ENCODE measurements at regions not wholly inside any gene's neighbourhood (a gene's known extent, or its start where the extent isn't known, plus 50 kb on each side); places are given as distances from the start of the nearest gene placed in this dataset.

GRCh38 chr7:85510287-85510686 is 323.4 kb upstream of the SEMA3D start:
- WGBS, 2 experiments (ENCODE audit: insufficient coverage in 1 of 2, insufficient read length in 1 of 2): 82 to 92% methylated on average over 2 of the region's 2 CpGs
- peaks cover 4% of the 10 kb centered on the region for H3K4me1 Mint-ChIP-seq
- no peak overlapping the region for H3K27ac Mint-ChIP-seq
- H3K9me3 Mint-ChIP-seq: peaks cover 3% of the 10 kb centered on the region
- Histone ChIP-seq H3K9ac (ENCODE audit: extremely low read depth, low read length, poor library complexity, severe bottlenecking) (no peak overlapping the region), H3K4me1 (ENCODE audit: control insufficient read depth, insufficient read depth, low read length) (no peaks in the 10 kb centered on the region), H3K27ac (ENCODE audit: low read depth, low read length) (no peak overlapping the region), H3K9me3 (ENCODE audit: control insufficient read depth, low read length) (no peaks in the 10 kb centered on the region), H3K36me3 (ENCODE audit: control insufficient read depth, insufficient read depth, low read length) (no peaks in the 10 kb centered on the region), H3K4me3 (ENCODE audit: low read length) (no peak overlapping the region), H3K27me3 (ENCODE audit: control insufficient read depth, insufficient read depth, low read length, poor library complexity, severe bottlenecking) (no peaks in the 10 kb centered on the region)
- H3K36me3 Mint-ChIP-seq (ENCODE audit: low read depth): no peaks in the 10 kb centered on the region
- H3K4me3 Mint-ChIP-seq: no peak overlapping the region
- no peaks in the 10 kb centered on the region for H3K27me3 Mint-ChIP-seq (ENCODE audit: insufficient read depth)
- no peak for TF ChIP-seq CTCF (conservative IDR thresholded peaks at IDR 0.05)
- no peak for DNase-seq

GRCh38 chr7:85509476-85509875 is 322.6 kb upstream of the SEMA3D start:
- Histone ChIP-seq H3K36me3 (ENCODE audit: control insufficient read depth, insufficient read depth, low read length) (no peaks in the 10 kb centered on the region), H3K27ac (ENCODE audit: low read depth, low read length) (no peak overlapping the region), H3K4me1 (ENCODE audit: control insufficient read depth, insufficient read depth, low read length) (no peaks in the 10 kb centered on the region), H3K9ac (ENCODE audit: extremely low read depth, low read length, poor library complexity, severe bottlenecking) (no peak overlapping the region), H3K27me3 (ENCODE audit: control insufficient read depth, insufficient read depth, low read length, poor library complexity, severe bottlenecking) (no peaks in the 10 kb centered on the region), H3K9me3 (ENCODE audit: control insufficient read depth, low read length) (no peaks in the 10 kb centered on the region), H3K4me3 (ENCODE audit: low read length) (no peak overlapping the region)
- Mint-ChIP-seq H3K4me3 (no peak overlapping the region), H3K4me1 (peaks cover 4% of the 10 kb centered on the region), H3K9me3 (peaks cover 3% of the 10 kb centered on the region), H3K27me3 (ENCODE audit: insufficient read depth) (no peaks in the 10 kb centered on the region), H3K27ac (no peak overlapping the region), H3K36me3 (ENCODE audit: low read depth) (no peaks in the 10 kb centered on the region)
- WGBS, 2 experiments (ENCODE audit: insufficient coverage in 1 of 2, insufficient read length in 1 of 2): 92 to 100% methylated on average over 2 of the region's 2 CpGs
- no peak for DNase-seq
- no peak for TF ChIP-seq CTCF (conservative IDR thresholded peaks at IDR 0.05)

DNA sequence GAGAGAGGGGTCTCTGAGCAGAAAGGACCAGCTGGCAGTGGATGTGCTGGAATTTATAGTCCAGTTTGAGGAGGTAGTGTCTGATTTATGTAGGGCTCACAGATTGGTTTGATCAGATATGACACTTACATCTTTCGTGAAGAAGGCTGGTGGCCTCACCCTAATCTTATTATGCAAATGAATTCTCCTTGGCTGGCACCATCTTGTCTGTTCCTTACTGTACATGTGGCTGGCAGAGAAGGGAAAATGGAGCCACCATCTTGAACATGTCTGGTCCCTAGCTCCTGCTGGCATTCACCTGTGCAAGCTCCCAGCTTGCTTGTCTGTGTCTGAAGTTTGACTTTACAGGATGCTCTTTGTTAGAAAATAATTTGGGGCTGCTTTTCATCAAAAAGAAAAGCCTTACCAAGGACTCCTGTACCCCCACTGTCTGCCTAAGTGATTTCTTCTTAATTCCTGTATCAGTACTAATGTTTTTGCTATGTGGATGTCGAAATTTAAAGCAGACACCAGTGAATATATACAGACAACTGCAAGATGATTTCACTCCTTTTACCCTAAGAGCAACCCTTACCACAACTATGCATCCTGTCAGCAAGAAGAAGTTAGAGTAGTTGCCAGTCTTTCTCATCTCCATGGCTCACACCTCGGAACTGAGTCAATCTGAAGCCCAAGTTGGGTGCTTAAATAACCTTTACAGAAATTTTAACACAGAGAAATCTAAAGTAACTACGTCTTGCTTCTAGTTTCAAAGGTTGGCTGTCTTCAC is 322.0 kb upstream of the SEMA3D start:
- no peak for DNase-seq
- Mint-ChIP-seq H3K4me3 (no peak overlapping the region), H3K4me1 (peaks cover 4% of the 10 kb centered on the region), H3K27me3 (ENCODE audit: insufficient read depth) (no peaks in the 10 kb centered on the region), H3K9me3 (peaks cover 3% of the 10 kb centered on the region), H3K27ac (no peak overlapping the region), H3K36me3 (ENCODE audit: low read depth) (no peaks in the 10 kb centered on the region)
- no peak overlapping the region for H3K27ac ChIP-seq (ENCODE audit: low read depth, low read length)
- H3K9me3 ChIP-seq (ENCODE audit: control insufficient read depth, low read length): no peaks in the 10 kb centered on the region
- H3K4me1 ChIP-seq (ENCODE audit: control insufficient read depth, insufficient read depth, low read length): no peaks in the 10 kb centered on the region
- no peak overlapping the region for H3K4me3 ChIP-seq (ENCODE audit: low read length)
- TF ChIP-seq CTCF (conservative IDR thresholded peaks at IDR 0.05): no peak
- no peak overlapping the region for H3K9ac ChIP-seq (ENCODE audit: extremely low read depth, low read length, poor library complexity, severe bottlenecking)
- no peaks in the 10 kb centered on the region for H3K27me3 ChIP-seq (ENCODE audit: control insufficient read depth, insufficient read depth, low read length, poor library complexity, severe bottlenecking)
- no peaks in the 10 kb centered on the region for H3K36me3 ChIP-seq (ENCODE audit: control insufficient read depth, insufficient read depth, low read length)
- WGBS, 2 experiments (ENCODE audit: insufficient coverage in 1 of 2, insufficient read length in 1 of 2): 94 to 100% methylated on average over 1 to 4 of the region's 4 CpGs
